GM06990 (cell line): ENCODE measurements at regions not wholly inside any gene's neighbourhood (a gene's known extent, or its start where the extent isn't known, plus 50 kb on each side); places are given as distances from the start of the nearest gene placed in this dataset.
A peak's percentile ranks its signal among the peaks of the same experiment; 100 is the strongest.

Experiments
- DNase-seq: peaks from one replicate; pipeline ENCODE4 v3.0.0-alpha.2; 2011; ENCODE audit not compliant: insufficient read length; ENCODE audit errors: extremely low read depth
- H3K27me3 ChIP-seq: replicated peaks from 2 replicates; pipeline ENCODE4 v1.6.0; 2011; ENCODE audit warnings: low read length; ENCODE audit not compliant: control insufficient read depth, insufficient read depth
- H3K36me3 ChIP-seq: 2 replicates; pipeline ENCODE4 v1.5.1; 2011; ENCODE audit warnings: low read length; ENCODE audit not compliant: control insufficient read depth, insufficient read depth
- H3K4me3 ChIP-seq: replicated peaks from 2 replicates; pipeline ENCODE4 v1.5.1; 2011; ENCODE audit warnings: low read depth, mild to moderate bottlenecking, control low read depth, low read length
- TF ChIP-seq, protein P1 (sequence below): IDR thresholded peaks from 2 replicates; pipeline ENCODE4 v1.5.1; 2011; ENCODE audit warnings: low read length, control low read depth, mild to moderate bottlenecking, inconsistent platforms; ENCODE audit not compliant: insufficient read depth, poor library complexity, severe bottlenecking

DNA sequence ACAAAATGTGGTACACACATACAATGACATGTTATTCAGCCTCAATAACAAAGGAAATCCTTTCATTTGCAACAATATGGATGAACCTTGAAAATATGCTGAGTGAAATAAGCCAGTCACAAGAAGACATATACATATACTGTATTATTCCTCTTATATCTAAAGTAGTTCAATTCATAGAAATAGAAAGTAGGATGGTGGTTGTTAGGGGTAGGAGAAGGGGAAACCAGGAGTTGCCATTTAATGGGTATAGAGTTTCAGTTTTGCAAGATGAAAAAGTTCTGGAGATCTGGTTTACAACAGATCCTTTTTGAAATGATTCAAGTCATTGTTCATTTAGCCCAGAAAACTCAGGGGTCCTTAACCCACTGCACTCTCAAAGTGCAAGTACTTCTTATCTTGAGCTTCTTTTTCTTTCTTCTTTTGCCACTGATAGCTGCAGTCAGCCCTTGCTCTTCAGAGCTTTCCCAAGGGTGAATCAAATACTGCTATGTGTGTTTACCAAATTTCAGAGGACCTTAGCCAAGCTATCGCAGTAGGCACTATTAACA lies 208.0 kb upstream of the EOMES start:
- Histone ChIP-seq H3K4me3 (no peak overlapping the region), H3K27me3 (no peaks in the 10 kb centered on the region), H3K36me3 (no peaks in the 10 kb centered on the region)
- TF ChIP-seq, protein P1, sequence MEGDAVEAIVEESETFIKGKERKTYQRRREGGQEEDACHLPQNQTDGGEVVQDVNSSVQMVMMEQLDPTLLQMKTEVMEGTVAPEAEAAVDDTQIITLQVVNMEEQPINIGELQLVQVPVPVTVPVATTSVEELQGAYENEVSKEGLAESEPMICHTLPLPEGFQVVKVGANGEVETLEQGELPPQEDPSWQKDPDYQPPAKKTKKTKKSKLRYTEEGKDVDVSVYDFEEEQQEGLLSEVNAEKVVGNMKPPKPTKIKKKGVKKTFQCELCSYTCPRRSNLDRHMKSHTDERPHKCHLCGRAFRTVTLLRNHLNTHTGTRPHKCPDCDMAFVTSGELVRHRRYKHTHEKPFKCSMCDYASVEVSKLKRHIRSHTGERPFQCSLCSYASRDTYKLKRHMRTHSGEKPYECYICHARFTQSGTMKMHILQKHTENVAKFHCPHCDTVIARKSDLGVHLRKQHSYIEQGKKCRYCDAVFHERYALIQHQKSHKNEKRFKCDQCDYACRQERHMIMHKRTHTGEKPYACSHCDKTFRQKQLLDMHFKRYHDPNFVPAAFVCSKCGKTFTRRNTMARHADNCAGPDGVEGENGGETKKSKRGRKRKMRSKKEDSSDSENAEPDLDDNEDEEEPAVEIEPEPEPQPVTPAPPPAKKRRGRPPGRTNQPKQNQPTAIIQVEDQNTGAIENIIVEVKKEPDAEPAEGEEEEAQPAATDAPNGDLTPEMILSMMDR = no peak
- DNase-seq = no peak

DNA sequence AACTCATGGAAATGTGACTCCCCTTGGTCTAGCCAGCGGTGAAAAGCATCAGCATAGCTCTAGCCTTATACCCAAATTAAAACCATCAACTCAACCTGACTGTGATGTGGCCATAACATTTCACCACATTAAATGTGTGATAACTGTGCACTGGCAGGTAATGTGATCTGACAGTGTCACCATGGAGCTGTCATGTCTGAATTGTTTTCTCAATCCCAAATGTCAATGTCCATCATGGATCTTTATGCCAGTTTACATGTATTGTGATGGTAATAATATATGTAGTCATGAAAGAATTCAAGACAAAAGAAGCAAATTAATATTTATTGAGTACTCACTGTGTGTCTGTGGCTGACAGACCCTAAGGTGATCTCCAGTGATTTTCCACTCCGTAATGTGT lies 213.4 kb upstream of the EOMES start:
- no peak for DNase-seq
- no peaks in the 10 kb centered on the region for H3K27me3 ChIP-seq
- no peaks in the 10 kb centered on the region for H3K36me3 ChIP-seq
- H3K4me3 ChIP-seq = no peak overlapping the region
- TF ChIP-seq, protein P1 = no peak

DNA sequence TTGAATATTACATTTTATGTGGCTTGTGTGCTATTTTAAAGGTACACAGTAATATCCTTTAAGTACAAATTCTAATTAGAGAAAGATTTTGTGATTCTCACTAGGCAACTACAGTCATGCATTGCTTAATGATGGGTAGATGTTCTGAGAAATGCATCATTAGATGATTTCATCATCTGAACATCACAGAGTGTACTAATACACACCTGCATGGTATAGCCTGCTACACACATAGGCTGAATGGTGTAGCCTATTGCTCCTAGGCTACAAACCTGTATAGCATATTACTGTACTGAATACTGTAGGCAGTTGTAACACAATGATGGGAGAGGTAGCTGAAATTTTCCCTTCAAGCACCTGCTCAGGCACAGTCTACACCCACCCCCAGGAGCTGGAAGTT lies 217.4 kb upstream of the EOMES start:
- H3K36me3 ChIP-seq = no peaks in the 10 kb centered on the region
- no peak overlapping the region for H3K4me3 ChIP-seq
- no peaks in the 10 kb centered on the region for H3K27me3 ChIP-seq
- DNase-seq = no peak
- TF ChIP-seq, protein P1 = no peak

DNA sequence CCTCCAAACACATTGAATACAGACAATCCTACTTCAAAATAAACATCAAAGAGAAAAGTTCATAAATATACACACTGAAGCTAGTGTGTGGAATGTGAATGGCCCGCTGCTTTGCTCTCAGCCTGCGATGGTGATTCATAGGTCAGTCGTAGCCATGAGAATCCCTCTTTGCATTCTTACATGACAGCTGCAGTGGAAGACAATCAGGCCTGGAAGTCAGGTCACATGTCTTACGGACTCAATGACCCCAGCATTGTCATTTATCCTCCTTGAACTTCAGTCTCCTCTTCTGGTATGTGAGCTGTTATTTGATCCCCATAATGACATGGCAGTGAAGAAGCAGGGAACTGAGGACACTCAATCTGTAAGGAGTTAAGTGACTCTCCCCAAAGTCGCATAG lies 217.8 kb upstream of the EOMES start:
- TF ChIP-seq, protein P1 = no peak
- H3K4me3 ChIP-seq = no peak overlapping the region
- no peaks in the 10 kb centered on the region for H3K36me3 ChIP-seq
- no peak for DNase-seq
- no peaks in the 10 kb centered on the region for H3K27me3 ChIP-seq

GRCh38 chr3:27943106-27943505 lies 221.0 kb upstream of the EOMES start:
- DNase-seq = no peak
- Histone ChIP-seq H3K36me3 (no peaks in the 10 kb centered on the region), H3K27me3 (no peaks in the 10 kb centered on the region), H3K4me3 (no peak overlapping the region)
- TF ChIP-seq, protein P1 = peak; percentile 25

- Histone ChIP-seq H3K4me3 (no peak overlapping the region), H3K36me3 (no peaks in the 10 kb centered on the region), H3K27me3 (no peaks in the 10 kb centered on the region)
- TF ChIP-seq, protein P1 = no peak
- DNase-seq = no peak
These were observed 223.1 kb upstream of the EOMES start for GRCh38 chr3:27945229-27945628.
